IPS-15b (cell line): ENCODE measurements at regions not wholly inside any gene's neighbourhood (a gene's known extent, or its start where the extent isn't known, plus 50 kb on each side); places are given as distances from the start of the nearest gene placed in this dataset.

Source experiments
- H3K27me3 ChIP-seq: one replicate; pipeline ENCODE4 v1.6.1; 2013; ENCODE audit warnings: low read length; ENCODE audit not compliant: control insufficient read depth, insufficient read depth
- H3K36me3 ChIP-seq: one replicate; pipeline ENCODE4 v1.6.1; 2013; ENCODE audit warnings: low read length; ENCODE audit not compliant: control insufficient read depth, insufficient read depth
- H3K4me1 ChIP-seq: one replicate; pipeline ENCODE4 v1.6.1; 2013; ENCODE audit warnings: mild to moderate bottlenecking, low read length; ENCODE audit not compliant: control insufficient read depth, insufficient read depth
- H3K4me3 ChIP-seq: one replicate; pipeline ENCODE4 v1.5.1; 2013; ENCODE audit warnings: low read depth, low read length
- H3K9ac ChIP-seq: one replicate; pipeline ENCODE4 v1.6.1; 2013; ENCODE audit warnings: low read depth, mild to moderate bottlenecking, low read length
- H3K9me3 ChIP-seq: one replicate; pipeline ENCODE4 v1.6.1; 2013; ENCODE audit warnings: mild to moderate bottlenecking, low read length; ENCODE audit not compliant: control insufficient read depth, insufficient read depth

DNA sequence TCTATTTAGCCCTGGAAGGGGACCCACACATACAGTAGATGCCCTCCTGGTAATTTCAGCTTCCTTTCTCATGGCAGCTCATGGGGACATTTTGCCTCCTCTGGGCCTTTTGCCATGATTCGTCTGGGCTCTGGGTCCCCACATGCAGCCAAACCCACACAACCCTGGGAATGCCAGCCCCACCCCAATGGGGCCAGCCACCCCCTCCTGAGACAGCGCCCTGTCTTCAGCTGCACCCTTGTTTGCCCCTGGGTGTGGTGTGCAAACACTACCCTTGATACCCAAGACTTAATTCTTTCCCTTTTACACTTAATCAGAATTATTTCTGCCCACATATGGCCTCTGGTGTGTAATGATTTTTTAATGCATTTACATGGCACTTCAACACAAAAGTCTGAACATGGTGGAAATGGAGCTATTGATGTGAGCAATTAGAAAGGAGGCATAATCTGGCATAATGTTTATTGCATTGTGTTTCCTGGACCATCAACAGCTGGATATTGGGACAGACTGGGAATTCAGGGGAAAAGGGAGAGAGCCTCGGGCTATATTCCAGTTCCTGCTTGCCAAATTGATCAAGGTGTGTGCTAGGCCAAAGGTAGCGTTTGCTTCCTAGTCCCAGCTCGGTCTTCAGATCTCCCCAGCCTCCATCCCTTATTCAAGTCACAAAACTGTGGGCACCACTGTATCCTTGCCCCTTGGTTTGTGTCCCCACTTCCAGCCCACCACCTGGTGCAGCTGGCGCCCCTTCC is 85.0 kb upstream of the ANO1 start:
- Histone ChIP-seq H3K27me3 (peaks cover 45% of the 10 kb centered on the region), H3K36me3 (no peaks in the 10 kb centered on the region), H3K4me3 (no peak overlapping the region), H3K4me1 (no peaks in the 10 kb centered on the region), H3K9me3 (no peaks in the 10 kb centered on the region), H3K9ac (no peak overlapping the region)

DNA sequence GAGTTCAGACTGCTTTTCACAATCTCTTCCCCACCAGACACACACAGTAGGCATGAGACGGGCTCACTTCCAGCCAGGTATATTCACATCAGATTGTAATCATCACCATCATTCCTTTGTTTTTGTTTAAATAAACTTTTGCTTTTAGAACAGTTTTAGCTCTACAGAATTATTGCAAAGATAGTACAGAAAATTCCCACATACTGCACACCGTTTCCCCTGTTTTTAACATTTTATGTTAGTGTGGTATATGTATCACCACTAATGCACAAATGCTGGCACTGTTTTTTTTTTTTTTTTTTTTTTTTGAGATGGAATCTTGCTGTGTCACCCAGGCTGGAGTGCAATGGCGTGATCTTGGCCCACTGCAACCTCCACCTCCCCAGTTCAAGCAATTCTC is 83.3 kb upstream of the ANO1 start:
- H3K27me3 ChIP-seq, result peaks cover 39% of the 10 kb centered on the region
- H3K9me3 ChIP-seq, result no peaks in the 10 kb centered on the region
- H3K9ac ChIP-seq, result no peak overlapping the region
- H3K4me3 ChIP-seq, result no peak overlapping the region
- peaks cover 6% of the 10 kb centered on the region for H3K4me1 ChIP-seq
- H3K36me3 ChIP-seq, result no peaks in the 10 kb centered on the region

DNA sequence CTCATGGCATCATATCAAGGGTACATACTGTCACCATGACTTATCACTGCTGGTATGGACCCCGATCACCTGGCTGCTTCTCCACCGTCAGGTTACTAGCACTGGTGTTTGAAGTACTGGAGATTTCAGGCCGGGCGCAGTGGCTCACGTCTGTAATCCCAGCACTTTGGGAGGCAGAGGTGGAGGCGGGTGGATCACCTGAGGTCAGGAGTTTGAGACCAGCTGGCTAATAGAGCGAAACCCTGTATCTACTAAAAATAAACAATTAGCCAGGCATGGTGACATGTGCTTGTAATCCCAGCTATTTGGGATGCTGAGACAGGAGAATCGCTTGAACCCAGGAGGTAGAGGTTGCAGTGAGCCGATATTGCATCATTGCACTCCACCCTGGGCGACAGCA is 82.4 kb upstream of the ANO1 start:
- H3K36me3 ChIP-seq, result no peaks in the 10 kb centered on the region
- H3K9me3 ChIP-seq, result no peaks in the 10 kb centered on the region
- H3K9ac ChIP-seq, result no peak overlapping the region
- H3K27me3 ChIP-seq, result peaks cover 42% of the 10 kb centered on the region
- H3K4me3 ChIP-seq, result no peak overlapping the region
- peaks cover 11% of the 10 kb centered on the region for H3K4me1 ChIP-seq

DNA sequence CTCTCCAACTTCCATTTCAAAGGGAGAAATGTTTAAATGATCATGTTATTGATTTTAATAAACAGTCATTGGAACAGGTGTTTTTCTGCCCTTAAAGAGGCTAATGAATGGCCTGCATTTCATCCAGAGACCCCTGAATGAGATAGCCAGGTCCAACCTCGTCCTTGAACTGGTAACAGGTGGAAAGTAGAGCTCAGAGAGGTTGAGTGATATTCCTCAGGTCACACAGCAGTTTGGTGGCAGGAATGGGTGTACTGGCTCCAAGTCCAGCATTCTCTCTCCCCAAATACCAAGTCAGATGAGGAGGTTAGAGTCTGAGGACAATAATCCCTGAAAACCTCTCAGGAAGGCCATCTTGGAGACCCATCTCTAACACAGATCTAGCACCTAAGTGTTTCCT is 81.7 kb upstream of the ANO1 start:
- Histone ChIP-seq H3K27me3 (peaks cover 43% of the 10 kb centered on the region), H3K4me1 (peaks cover 17% of the 10 kb centered on the region), H3K36me3 (no peaks in the 10 kb centered on the region)

DNA sequence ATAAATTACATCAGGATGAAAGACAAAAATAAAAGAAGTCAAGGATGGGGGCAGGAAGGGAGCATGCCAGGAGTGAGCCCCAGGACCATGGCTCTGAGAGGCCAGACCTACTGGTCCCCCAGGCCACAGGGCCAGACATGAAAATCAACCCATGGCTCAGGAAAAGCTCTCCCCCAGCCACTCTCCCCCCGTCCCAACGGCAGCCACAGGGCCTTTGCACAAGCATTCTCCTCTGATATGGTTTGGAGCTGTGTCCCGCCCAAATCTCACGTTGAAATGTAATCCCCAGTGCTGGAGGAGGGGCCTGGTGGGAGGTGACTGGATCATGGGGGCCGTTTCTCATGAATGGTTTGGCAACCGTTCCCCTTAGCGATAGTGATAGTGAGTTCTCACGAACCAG is 80.8 kb upstream of the ANO1 start:
- H3K4me3 ChIP-seq, result no peak overlapping the region
- H3K27me3 ChIP-seq, result peaks cover 46% of the 10 kb centered on the region
- H3K4me1 ChIP-seq, result peaks cover 17% of the 10 kb centered on the region
- no peaks in the 10 kb centered on the region for H3K9me3 ChIP-seq
- H3K36me3 ChIP-seq, result no peaks in the 10 kb centered on the region
- no peak overlapping the region for H3K9ac ChIP-seq

More for the DNA sequence above, 81.7 kb upstream of the ANO1 start:
- Histone ChIP-seq H3K4me3 (no peak overlapping the region), H3K9me3 (no peaks in the 10 kb centered on the region), H3K9ac (no peak overlapping the region)

DNA sequence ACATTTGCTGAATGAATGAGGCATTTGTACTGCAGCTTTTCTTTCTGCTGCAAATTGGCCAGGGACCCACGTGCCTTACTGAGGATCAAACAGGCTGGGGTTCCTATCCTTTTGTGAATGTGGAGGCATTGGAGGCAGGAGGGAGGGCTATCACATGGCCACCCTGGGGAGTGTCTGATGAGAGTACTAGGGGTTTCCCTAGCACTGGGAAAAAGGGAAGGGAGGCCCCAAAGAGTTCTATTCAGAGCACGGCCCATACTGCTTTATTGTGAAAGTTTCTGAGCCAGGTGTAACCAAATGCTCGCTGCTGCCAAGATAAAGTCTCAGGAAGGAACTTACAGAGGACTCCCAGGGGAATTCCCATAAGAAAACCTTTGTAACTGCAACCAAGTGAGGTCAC is 78.4 kb upstream of the ANO1 start:
- Histone ChIP-seq H3K9ac (no peak overlapping the region), H3K9me3 (no peaks in the 10 kb centered on the region), H3K4me1 (peaks cover 17% of the 10 kb centered on the region), H3K4me3 (no peak overlapping the region), H3K27me3 (peaks cover 59% of the 10 kb centered on the region), H3K36me3 (no peaks in the 10 kb centered on the region)

DNA sequence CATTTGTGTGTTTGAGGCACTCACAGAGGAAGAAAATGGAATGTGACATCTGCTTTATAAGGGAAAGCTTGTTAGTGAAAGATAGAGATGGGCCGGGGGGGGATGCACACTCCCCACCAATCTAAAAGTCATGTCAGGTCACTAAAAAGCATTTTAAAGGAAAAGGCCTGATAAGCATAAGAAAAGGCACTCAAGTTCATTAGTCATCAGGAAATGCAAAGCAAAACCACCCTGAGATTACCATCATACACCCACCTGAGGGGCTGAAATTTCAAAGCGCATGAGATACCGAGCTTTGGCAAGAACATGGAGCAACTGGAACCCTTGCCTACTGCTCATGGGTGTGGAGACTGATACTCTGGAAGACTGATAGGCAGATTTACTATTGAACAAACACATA is 77.9 kb upstream of the ANO1 start:
- H3K4me1 ChIP-seq, result peaks cover 17% of the 10 kb centered on the region
- peaks cover 59% of the 10 kb centered on the region for H3K27me3 ChIP-seq
- no peak overlapping the region for H3K9ac ChIP-seq

DNA sequence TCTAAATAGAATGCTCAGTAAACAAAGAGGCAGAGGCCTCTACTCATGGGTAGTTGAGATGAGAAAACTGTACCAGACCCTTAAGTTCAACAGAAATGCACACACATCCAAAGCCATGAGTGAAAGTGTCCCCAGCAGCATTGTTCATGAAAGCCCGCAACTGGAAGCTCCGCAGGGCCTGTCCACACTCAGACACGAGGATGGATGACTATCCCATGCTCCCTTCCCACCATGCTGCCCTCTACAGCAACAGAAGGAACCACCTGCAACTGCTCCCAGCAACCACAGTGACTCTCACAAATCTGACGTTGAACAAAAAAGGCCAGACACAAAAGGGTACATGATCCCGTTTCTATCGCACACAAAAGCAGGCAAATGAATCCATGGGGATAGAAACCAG is 76.9 kb upstream of the ANO1 start:
- Histone ChIP-seq H3K36me3 (no peaks in the 10 kb centered on the region), H3K4me1 (peaks cover 17% of the 10 kb centered on the region), H3K4me3 (no peak overlapping the region), H3K27me3 (peaks cover 54% of the 10 kb centered on the region), H3K9ac (no peak overlapping the region), H3K9me3 (no peaks in the 10 kb centered on the region)

More for the DNA sequence above, 77.9 kb upstream of the ANO1 start:
- Histone ChIP-seq H3K36me3 (no peaks in the 10 kb centered on the region), H3K4me3 (no peak overlapping the region), H3K9me3 (no peaks in the 10 kb centered on the region)

DNA sequence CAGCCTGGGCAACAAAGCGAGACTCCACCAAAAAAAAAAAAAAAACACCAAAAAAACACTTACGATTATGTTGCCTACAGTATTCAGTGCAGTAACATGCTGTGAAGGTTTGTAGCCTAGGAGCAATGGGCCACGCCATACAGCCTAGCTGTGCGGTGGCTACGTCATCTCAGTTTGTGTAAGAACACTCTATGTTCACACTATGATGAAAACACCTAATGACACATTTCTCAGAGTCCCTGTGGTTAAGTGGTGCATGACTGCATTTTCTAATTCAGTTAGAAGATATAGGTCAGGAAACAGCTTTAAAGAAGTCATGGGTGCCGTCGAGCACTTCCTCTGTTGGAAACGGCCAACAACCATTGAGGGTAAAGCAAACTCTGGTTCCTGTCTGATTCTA is 75.7 kb upstream of the ANO1 start:
- no peak overlapping the region for H3K4me3 ChIP-seq
- H3K4me1 ChIP-seq, result peaks cover 17% of the 10 kb centered on the region
- peaks cover 43% of the 10 kb centered on the region for H3K27me3 ChIP-seq
- H3K9ac ChIP-seq, result no peak overlapping the region
- H3K36me3 ChIP-seq, result no peaks in the 10 kb centered on the region
- H3K9me3 ChIP-seq, result no peaks in the 10 kb centered on the region

DNA sequence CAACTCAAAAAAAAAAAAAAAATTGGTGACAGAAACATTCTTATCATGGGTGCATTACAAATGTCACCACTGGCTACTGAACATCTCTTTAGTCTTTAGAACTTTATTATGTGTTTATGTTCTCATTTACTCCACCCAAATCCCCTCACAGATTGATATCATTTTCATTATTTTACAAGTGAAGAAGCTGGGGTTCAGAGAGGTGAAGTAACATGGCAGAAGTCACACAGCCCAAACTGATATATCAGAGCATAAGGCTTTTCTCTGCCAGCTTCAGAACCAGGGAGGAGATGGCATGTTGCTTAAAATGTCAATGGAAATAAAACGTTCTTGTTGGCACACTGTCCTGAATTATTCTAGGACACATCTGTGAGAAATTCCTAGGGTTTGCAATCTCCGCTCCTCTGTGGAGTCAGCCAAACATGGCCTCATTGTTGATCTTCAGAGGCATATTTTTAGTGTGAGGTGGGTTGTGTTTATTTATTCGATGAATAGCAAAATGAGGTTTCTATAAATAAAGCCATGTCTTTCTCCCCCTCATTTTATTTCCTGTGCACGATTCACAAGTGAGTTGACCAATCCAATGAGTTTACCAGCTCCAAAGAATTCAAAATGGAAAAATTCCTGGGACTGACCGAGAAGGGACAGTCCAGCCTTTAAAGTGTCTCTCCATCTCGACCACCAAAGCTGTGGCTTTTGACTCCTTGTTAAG is 72.9 kb upstream of the ANO1 start:
- Histone ChIP-seq H3K36me3 (no peaks in the 10 kb centered on the region), H3K4me3 (no peak overlapping the region), H3K4me1 (peaks cover 10% of the 10 kb centered on the region), H3K27me3 (peaks cover 29% of the 10 kb centered on the region), H3K9me3 (no peaks in the 10 kb centered on the region), H3K9ac (no peak overlapping the region)

DNA sequence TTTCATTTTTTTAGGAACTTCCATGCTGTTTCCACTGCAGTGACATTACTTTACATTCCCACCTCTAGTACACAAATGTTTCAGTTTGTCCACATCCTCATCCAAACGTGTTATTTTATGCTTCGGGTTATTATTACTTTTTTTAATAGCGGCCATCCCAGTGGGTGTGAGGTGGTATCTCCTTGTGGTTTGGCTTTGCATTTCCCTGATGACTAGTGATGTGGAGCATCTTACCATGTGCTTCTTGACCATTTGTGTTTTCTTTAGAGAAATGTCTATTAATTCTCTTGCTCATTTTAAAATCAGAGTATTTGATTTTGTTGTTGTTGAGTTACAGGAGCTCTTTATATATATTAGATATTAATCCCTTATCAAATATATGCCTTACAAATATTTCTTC is 70.3 kb upstream of the ANO1 start:
- Histone ChIP-seq H3K9me3 (no peaks in the 10 kb centered on the region), H3K9ac (no peak overlapping the region), H3K4me1 (no peaks in the 10 kb centered on the region), H3K4me3 (no peak overlapping the region), H3K27me3 (peaks cover 16% of the 10 kb centered on the region), H3K36me3 (no peaks in the 10 kb centered on the region)

DNA sequence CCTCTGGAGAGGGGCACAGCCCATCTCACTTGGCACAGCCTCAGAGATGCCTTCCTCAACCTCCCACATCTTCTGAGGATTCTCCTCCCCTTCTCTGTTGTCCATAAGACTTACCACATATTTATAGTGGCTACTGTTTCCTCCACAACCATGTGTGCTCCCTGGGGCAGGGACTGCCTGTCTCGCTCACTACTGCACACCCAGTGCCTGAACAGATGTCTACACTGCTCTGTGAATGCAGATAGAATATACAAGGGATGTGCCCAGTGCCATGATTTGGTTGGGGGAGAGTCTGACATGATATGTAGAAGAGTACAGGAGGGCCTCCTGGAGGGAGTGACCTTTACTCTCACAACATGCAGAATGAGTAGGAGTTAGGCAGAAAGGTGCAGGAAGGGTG is 67.3 kb upstream of the ANO1 start:
- Histone ChIP-seq H3K4me3 (no peak overlapping the region), H3K27me3 (peaks cover 3% of the 10 kb centered on the region), H3K36me3 (no peaks in the 10 kb centered on the region), H3K9me3 (no peaks in the 10 kb centered on the region), H3K4me1 (no peaks in the 10 kb centered on the region), H3K9ac (no peak overlapping the region)
